ENCODE measurements at regions not wholly inside any gene's neighbourhood (a gene's known extent, or its start where the extent isn't known, plus 50 kb on each side); places are given as distances from the start of the nearest gene placed in this dataset.

DNA sequence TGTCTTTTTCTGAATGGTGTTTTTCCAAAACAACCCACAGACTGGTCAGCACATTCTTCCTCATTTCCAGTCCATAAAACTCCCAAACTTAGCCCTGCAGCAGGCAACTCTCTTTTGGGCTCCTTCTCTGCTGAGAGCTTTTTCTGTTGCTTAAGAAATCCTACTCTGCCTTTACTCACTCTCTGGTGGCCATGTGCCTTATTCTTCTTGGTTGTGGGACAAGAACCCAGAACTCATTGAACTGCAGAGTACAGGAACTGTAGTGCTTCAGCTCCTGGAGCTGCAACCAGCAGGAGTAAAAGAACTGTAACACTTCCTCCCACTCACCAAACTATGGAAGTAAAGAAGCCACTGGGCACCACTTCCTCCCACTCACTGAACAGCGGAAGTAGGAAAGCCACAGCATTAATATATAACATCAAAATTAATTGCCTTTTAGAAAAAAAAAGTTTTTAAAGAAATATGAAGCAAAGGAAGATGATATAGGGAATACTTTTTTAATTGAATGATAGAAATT is 864.1 kb upstream of the PCDH10 start:
- no peak overlapping the region for H3K27ac ChIP-seq (ENCODE audit: low read depth, low read length)
- no peaks in the 10 kb centered on the region; the same call in 1 of the 2 replicates for H3K9me3 ChIP-seq (ENCODE audit: control insufficient read depth, insufficient read depth, low read length)
- H3K27me3 ChIP-seq (ENCODE audit: control insufficient read depth, insufficient read depth, low read length), result no peaks in the 10 kb centered on the region
- POLR2A ChIA-PET, result no interaction called here
- no peak for TF ChIP-seq CTCF (IDR thresholded peaks at IDR 0.05; ENCODE audit: low read depth, low read length)
- CTCF ChIA-PET, result no interaction called here
- H3K4me3 ChIP-seq (ENCODE audit: low read depth, low read length), result no peak overlapping the region
- DNase-seq (ENCODE audit: low read depth, low spot score), result no peak

- POLR2A ChIA-PET, result no interaction called here
- Histone ChIP-seq H3K27me3 (ENCODE audit: control insufficient read depth, insufficient read depth, low read length) (no peaks in the 10 kb centered on the region), H3K27ac (ENCODE audit: low read depth, low read length) (no peak overlapping the region), H3K4me3 (ENCODE audit: low read depth, low read length) (no peak overlapping the region), H3K9me3 (ENCODE audit: control insufficient read depth, insufficient read depth, low read length) (no peaks in the 10 kb centered on the region)
- CTCF ChIA-PET, result interaction anchor here (0.7 to 0.9 kb wide), 4 partner anchors 13 to 1734 kb away, joined by 3 to 5 read pairs (median 4); no protein-coding TSS in a partner anchor
- no peak for TF ChIP-seq CTCF (IDR thresholded peaks at IDR 0.05; ENCODE audit: low read depth, low read length)
- no peak for DNase-seq (ENCODE audit: low read depth, low spot score)
Measured at GRCh38 chr4:132297346-132297745, 851.7 kb upstream of the PCDH10 start.

- POLR2A ChIA-PET, result no interaction called here
- Histone ChIP-seq H3K4me3 (ENCODE audit: low read depth, low read length) (no peak overlapping the region), H3K27me3 (ENCODE audit: control insufficient read depth, insufficient read depth, low read length) (no peaks in the 10 kb centered on the region), H3K27ac (ENCODE audit: low read depth, low read length) (no peak overlapping the region), H3K9me3 (ENCODE audit: control insufficient read depth, insufficient read depth, low read length) (no peaks in the 10 kb centered on the region)
- TF ChIP-seq CTCF (IDR thresholded peaks at IDR 0.05; ENCODE audit: low read depth, low read length), result no peak
- CTCF ChIA-PET, result no interaction called here
- DNase-seq (ENCODE audit: low read depth, low spot score), result no peak
Measured at GRCh38 chr4:132299841-132300240, 849.3 kb upstream of the PCDH10 start.

DNA sequence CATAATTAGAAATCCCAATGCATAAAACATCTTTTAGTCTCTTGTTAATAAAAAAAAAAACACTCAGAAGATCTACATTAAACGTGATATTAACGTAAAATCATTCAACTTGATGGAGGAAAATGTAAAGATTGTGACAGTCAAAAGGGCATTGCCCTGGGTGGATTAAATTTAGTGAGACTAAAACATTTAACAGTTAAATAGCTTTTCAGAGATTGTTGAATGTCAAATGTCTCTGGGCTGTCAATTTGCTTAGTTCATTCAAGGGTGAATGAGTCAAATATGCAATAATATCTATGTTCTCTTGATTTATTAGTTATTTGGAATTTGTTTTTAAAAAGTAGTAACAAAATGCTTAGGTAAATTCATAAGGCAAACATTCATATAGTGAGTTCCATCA is 836.6 kb upstream of the PCDH10 start:
- no peaks in the 10 kb centered on the region for H3K27me3 ChIP-seq (ENCODE audit: control insufficient read depth, insufficient read depth, low read length)
- POLR2A ChIA-PET, result no interaction called here

DNA sequence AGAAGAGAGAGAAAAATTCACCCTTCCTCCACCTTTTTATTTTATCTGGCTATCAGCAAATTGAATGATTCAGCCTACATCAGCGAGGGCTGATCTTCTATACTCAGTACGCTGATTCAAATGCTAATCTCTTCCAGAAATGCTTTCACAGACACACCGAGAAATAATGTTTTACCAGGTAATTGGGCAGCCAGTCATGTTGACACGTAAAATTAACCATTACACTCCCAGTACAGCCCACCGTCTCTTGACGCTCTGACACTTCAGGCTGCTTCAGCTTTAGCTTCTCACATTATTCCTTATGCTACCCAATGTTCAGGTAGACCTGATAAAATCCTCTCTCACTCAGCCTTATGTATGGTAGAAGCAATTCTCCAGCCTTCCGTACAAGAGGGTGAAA is 835.2 kb upstream of the PCDH10 start:
- no peak for TF ChIP-seq CTCF (IDR thresholded peaks at IDR 0.05; ENCODE audit: low read depth, low read length)
- DNase-seq (ENCODE audit: low read depth, low spot score), result no peak
- no peaks in the 10 kb centered on the region for H3K27me3 ChIP-seq (ENCODE audit: control insufficient read depth, insufficient read depth, low read length)
- H3K4me3 ChIP-seq (ENCODE audit: low read depth, low read length), result no peak overlapping the region
- CTCF ChIA-PET, result interaction anchor here (1.3 kb wide), 1 partner anchor 19 kb away, joined by 6 read pairs; no protein-coding TSS in a partner anchor
- H3K9me3 ChIP-seq (ENCODE audit: control insufficient read depth, insufficient read depth, low read length), result no peaks in the 10 kb centered on the region
- POLR2A ChIA-PET, result no interaction called here
- H3K27ac ChIP-seq (ENCODE audit: low read depth, low read length), result no peak overlapping the region

More for the DNA sequence above, 836.6 kb upstream of the PCDH10 start:
- H3K9me3 ChIP-seq (ENCODE audit: control insufficient read depth, insufficient read depth, low read length), result no peaks in the 10 kb centered on the region
- CTCF ChIA-PET, result no interaction called here
- no peak overlapping the region for H3K4me3 ChIP-seq (ENCODE audit: low read depth, low read length)
- H3K27ac ChIP-seq (ENCODE audit: low read depth, low read length), result no peak overlapping the region
- no peak for DNase-seq (ENCODE audit: low read depth, low spot score)
- TF ChIP-seq CTCF (IDR thresholded peaks at IDR 0.05; ENCODE audit: low read depth, low read length), result no peak

Data from AG04450 (cell line).